MM.1S (cell line): ENCODE measurements at regions not wholly inside any gene's neighbourhood (a gene's known extent, or its start where the extent isn't known, plus 50 kb on each side); places are given as distances from the start of the nearest gene placed in this dataset.

ENCODE experiments used
- CTCF ChIP-seq: fragments of 300-600 bp; sonication (generic); IDR thresholded peaks from 2 replicates; pipeline ENCODE4 v1.5.1; 2016; ENCODE audit warnings: antibody characterized with exemption, low read length, mixed read lengths
- EZH2 ChIP-seq: fragments of 300-600 bp; sonication (generic); optimal IDR thresholded peaks from 2 replicates; pipeline ENCODE3; 2017; ENCODE audit warnings: low read depth, mild to moderate bottlenecking, antibody characterized with exemption, low read length, mixed read lengths
- EZH2phosphoT487 ChIP-seq: fragments of 300-600 bp; sonication (generic); IDR thresholded peaks from 2 replicates; pipeline ENCODE4 v1.6.1; 2018; ENCODE audit warnings: antibody characterized with exemption, low read length

- TF ChIP-seq CTCF (no peak), EZH2phosphoT487 (no peak), EZH2 (no peak)
These were observed 90.9 kb upstream of the PREP start for GRCh38 chr6:105493736-105494135.
